ENCODE measurements at regions not wholly inside any gene's neighbourhood (a gene's known extent, or its start where the extent isn't known, plus 50 kb on each side); places are given as distances from the start of the nearest gene placed in this dataset.

GRCh38 chr15:46317029-46317428 is 682.2 kb downstream of the SQOR start:
- Histone ChIP-seq H3K36me3 (ENCODE audit: low read depth, low read length) (no peaks in the 10 kb centered on the region), H3K27ac (ENCODE audit: low read length) (no peak overlapping the region), H3K4me2 (ENCODE audit: low read length) (no peak overlapping the region), H3K79me2 (ENCODE audit: low read length) (no peaks in the 10 kb centered on the region), H3K9ac (ENCODE audit: low read length) (no peak overlapping the region), H4K20me1 (ENCODE audit: low read length) (no peaks in the 10 kb centered on the region), H3K9me3 (ENCODE audit: low read length) (no peaks in the 10 kb centered on the region), H3K27me3 (ENCODE audit: low read length) (no peaks in the 10 kb centered on the region; the same call in 1 of the 2 replicates), H3K4me3 (ENCODE audit: low read length) (no peak overlapping the region), H2AFZ (ENCODE audit: low read length) (no peak overlapping the region), H3F3A (ENCODE audit: low read length, unreplicated experiment) (no peaks in the 10 kb centered on the region), H3K9me2 (replicated peaks; ENCODE audit: low read length) (no peaks in the 10 kb centered on the region), H3K4me1 (ENCODE audit: insufficient read depth, low read length) (no peaks in the 10 kb centered on the region)
- no peak for ATAC-seq
- intact Hi-C loops (cut with micrococcal nuclease) = no loop called here
- CTCF ChIA-PET = no interaction called here
- POLR2A ChIA-PET (ENCODE audit: unreplicated experiment) = no interaction called here
- TF ChIP-seq EZH2phosphoT487 (IDR thresholded peaks at IDR 0.05; ENCODE audit: borderline replicate concordance, low read length) = no peak
- no peak for DNase-seq
- BruUV-seq (replicated peaks) = no TSS peak

- CTCF ChIA-PET = no interaction called here
- Histone ChIP-seq H3K27me3 (ENCODE audit: low read length) (no peaks in the 10 kb centered on the region; the same call in 1 of the 2 replicates), H3K4me1 (ENCODE audit: insufficient read depth, low read length) (no peaks in the 10 kb centered on the region), H3K9me3 (ENCODE audit: low read length) (no peaks in the 10 kb centered on the region), H3K4me3 (ENCODE audit: low read length) (no peak overlapping the region), H3F3A (ENCODE audit: low read length, unreplicated experiment) (no peaks in the 10 kb centered on the region), H3K4me2 (ENCODE audit: low read length) (no peak overlapping the region), H3K79me2 (ENCODE audit: low read length) (no peaks in the 10 kb centered on the region), H2AFZ (ENCODE audit: low read length) (no peak overlapping the region), H3K36me3 (ENCODE audit: low read depth, low read length) (no peaks in the 10 kb centered on the region), H3K9me2 (replicated peaks; ENCODE audit: low read length) (no peaks in the 10 kb centered on the region), H3K27ac (ENCODE audit: low read length) (no peak overlapping the region), H3K9ac (ENCODE audit: low read length) (no peak overlapping the region), H4K20me1 (ENCODE audit: low read length) (no peaks in the 10 kb centered on the region)
- no peak for TF ChIP-seq EZH2 (IDR thresholded peaks at IDR 0.05; ENCODE audit: low read length, unreplicated experiment)
- no peak for TF ChIP-seq CTCF (conservative IDR thresholded peaks at IDR 0.05; ENCODE audit: low read depth, low read length)
- TF ChIP-seq EZH2phosphoT487 (IDR thresholded peaks at IDR 0.05; ENCODE audit: borderline replicate concordance, low read length) = no peak
- no TSS peak for BruUV-seq (replicated peaks)
- DNase-seq (no peak), ATAC-seq (no peak)
- intact Hi-C loops (cut with micrococcal nuclease) = no loop called here
- POLR2A ChIA-PET (ENCODE audit: unreplicated experiment) = no interaction called here
These were observed 687.9 kb downstream of the SQOR start for GRCh38 chr15:46322753-46323152.

GRCh38 chr15:46326173-46326572 is 691.3 kb downstream of the SQOR start:
- Histone ChIP-seq H3K4me2 (ENCODE audit: low read length) (no peak overlapping the region), H3K36me3 (ENCODE audit: low read depth, low read length) (no peaks in the 10 kb centered on the region), H3K79me2 (ENCODE audit: low read length) (no peaks in the 10 kb centered on the region), H3K27me3 (ENCODE audit: low read length) (no peaks in the 10 kb centered on the region; the same call in 1 of the 2 replicates), H3K9me3 (ENCODE audit: low read length) (no peaks in the 10 kb centered on the region), H3K9ac (ENCODE audit: low read length) (no peak overlapping the region), H4K20me1 (ENCODE audit: low read length) (no peaks in the 10 kb centered on the region), H3K4me1 (ENCODE audit: insufficient read depth, low read length) (no peaks in the 10 kb centered on the region), H3F3A (ENCODE audit: low read length, unreplicated experiment) (no peaks in the 10 kb centered on the region), H2AFZ (ENCODE audit: low read length) (no peak overlapping the region), H3K27ac (ENCODE audit: low read length) (no peak overlapping the region), H3K4me3 (ENCODE audit: low read length) (no peak overlapping the region), H3K9me2 (replicated peaks; ENCODE audit: low read length) (no peaks in the 10 kb centered on the region)
- intact Hi-C loops (cut with micrococcal nuclease) = no loop called here
- ChIA-PET CTCF (no interaction called here), POLR2A (ENCODE audit: unreplicated experiment) (no interaction called here)
- DNase-seq = no peak
- BruUV-seq (replicated peaks) = no TSS peak
- no peak for TF ChIP-seq CTCF (conservative IDR thresholded peaks at IDR 0.05; ENCODE audit: low read depth, low read length)
- no peak for TF ChIP-seq EZH2 (IDR thresholded peaks at IDR 0.05; ENCODE audit: low read length, unreplicated experiment)
- TF ChIP-seq EZH2phosphoT487 (IDR thresholded peaks at IDR 0.05; ENCODE audit: borderline replicate concordance, low read length) = no peak
- ATAC-seq = no peak

Measured in PC-3 (cell line).